ENCODE measurements at regions not wholly inside any gene's neighbourhood (a gene's known extent, or its start where the extent isn't known, plus 50 kb on each side); places are given as distances from the start of the nearest gene placed in this dataset.

- ATAC-seq (ENCODE audit: low FRiP score), result peak; percentile 10
Observed at GRCh38 chr9:2916382-2916985, 72.6 kb upstream of the PUM3 start.

DNA sequence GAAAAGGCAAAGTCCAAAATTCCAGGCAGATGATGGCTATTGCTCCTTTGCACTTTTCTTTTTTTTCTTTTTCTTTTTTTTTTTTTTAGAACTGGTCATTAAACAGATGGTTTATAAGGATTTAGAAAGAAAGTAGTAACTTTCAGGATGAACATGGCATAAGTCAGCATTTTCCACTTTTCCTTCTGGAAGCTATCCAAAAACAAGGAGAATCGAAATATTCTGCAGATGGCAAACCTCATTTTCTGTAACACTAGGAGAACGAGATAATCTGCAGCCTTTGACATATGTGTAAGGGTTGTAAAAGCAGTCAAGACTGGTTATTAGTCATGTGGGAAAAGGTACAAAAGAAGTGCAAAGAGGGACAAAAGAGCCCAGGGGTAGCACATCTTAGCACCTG lies 69.1 kb upstream of the PUM3 start:
- ATAC-seq (ENCODE audit: low FRiP score) (no peak), DNase-seq (ENCODE audit: low spot score) (no peak)
- TF ChIP-seq, protein P1, sequence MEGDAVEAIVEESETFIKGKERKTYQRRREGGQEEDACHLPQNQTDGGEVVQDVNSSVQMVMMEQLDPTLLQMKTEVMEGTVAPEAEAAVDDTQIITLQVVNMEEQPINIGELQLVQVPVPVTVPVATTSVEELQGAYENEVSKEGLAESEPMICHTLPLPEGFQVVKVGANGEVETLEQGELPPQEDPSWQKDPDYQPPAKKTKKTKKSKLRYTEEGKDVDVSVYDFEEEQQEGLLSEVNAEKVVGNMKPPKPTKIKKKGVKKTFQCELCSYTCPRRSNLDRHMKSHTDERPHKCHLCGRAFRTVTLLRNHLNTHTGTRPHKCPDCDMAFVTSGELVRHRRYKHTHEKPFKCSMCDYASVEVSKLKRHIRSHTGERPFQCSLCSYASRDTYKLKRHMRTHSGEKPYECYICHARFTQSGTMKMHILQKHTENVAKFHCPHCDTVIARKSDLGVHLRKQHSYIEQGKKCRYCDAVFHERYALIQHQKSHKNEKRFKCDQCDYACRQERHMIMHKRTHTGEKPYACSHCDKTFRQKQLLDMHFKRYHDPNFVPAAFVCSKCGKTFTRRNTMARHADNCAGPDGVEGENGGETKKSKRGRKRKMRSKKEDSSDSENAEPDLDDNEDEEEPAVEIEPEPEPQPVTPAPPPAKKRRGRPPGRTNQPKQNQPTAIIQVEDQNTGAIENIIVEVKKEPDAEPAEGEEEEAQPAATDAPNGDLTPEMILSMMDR (IDR thresholded peaks at IDR 0.05), result no peak

More at GRCh38 chr9:2916382-2916985, 72.6 kb upstream of the PUM3 start:
- no peak for DNase-seq (ENCODE audit: low spot score)
- TF ChIP-seq, protein P1 (IDR thresholded peaks at IDR 0.05), result no peak

DNA sequence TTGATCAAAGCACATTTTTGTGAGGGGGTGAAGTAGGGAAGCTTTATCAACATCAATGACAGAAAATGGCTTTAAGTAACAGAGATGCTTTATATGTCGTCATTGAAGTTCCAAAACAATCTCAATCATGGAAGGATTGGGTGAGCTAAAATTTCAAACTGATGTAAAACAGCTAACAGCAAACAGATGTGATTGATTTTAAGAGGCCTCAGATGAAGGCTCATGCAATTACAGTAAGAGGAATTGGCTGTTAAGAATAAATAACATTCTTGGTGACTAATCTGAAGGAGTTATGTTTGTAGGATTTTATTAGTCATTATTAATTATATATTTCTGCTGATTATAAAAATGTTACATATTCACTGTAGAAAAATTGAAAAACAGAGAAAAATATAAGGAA lies 63.5 kb upstream of the PUM3 start:
- DNase-seq (ENCODE audit: low spot score) (no peak), ATAC-seq (ENCODE audit: low FRiP score) (no peak)
- TF ChIP-seq, protein P1 (IDR thresholded peaks at IDR 0.05), result no peak

DNA sequence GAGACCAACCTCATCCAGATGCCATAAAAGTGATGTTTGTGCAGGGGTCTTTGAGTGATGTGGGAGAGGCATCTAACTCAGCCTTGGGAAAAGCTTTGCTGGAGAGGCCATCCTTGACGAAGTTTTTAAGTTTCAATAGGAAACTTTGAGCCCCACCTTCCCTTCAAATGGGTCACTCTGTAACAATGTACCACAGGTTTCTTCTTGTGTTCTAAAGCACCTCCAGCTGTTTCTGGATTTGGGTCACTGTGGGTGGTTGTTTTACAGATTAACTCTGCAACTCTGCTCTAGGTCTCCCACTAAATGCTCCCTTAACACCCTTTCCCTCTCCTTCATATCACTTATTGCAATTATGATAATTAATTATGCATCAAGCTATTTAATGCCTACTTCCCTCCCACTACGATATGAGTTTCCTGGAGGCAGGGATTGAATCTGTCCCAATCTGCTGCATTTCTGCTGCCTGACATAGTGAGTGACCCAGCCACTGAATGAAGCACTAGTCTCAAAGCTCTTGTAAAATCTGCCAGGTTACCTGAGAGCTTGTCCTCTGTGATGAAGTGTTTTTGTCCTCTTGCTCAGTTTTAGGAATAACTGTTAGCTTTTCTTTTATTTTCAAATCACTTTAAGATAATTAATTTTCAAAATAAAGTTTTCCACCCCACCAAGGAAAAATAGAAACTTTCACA lies 60.5 kb upstream of the PUM3 start:
- DNase-seq (ENCODE audit: low spot score), result no peak
- TF ChIP-seq, protein P1 (IDR thresholded peaks at IDR 0.05), result no peak
- ATAC-seq (ENCODE audit: low FRiP score), result no peak
